Motor neuron (in vitro differentiated cells): ENCODE measurements at regions not wholly inside any gene's neighbourhood (a gene's known extent, or its start where the extent isn't known, plus 50 kb on each side); places are given as distances from the start of the nearest gene placed in this dataset.
A peak's percentile ranks its signal among the peaks of the same experiment; 100 is the strongest.

ENCODE experiments used
- ATAC-seq, 8 experiments: fragments of 200-7000 bp; cut with Tn5 transposase; replicated peaks in 6 of 8; 2 replicates each; pipeline ENCODE4 v1.8.0; 2021; ENCODE audit warnings: mild to moderate bottlenecking in 8 of 8, moderate library complexity in 8 of 8
- H3K27ac ChIP-seq, 2 donors: fragments of 250-450 bp; sonication (Bioruptor Pico); 2 replicates each; pipeline ENCODE4 v1.9.0; 2021; ENCODE audit warnings: antibody characterized with exemption in 2 of 2, mild to moderate bottlenecking in 2 of 2, moderate library complexity in 1 of 2
- H3K4me1 ChIP-seq, 2 donors: fragments of 250-450 bp; sonication (Bioruptor Pico); replicated peaks in 1 of 2; 2 replicates each; pipeline ENCODE4 v1.6.1; 2021; ENCODE audit warnings: antibody characterized with exemption in 2 of 2, mild to moderate bottlenecking in 2 of 2, moderate library complexity in 1 of 2
- H3K4me3 ChIP-seq, 5 donors: fragments of 250-450 bp; sonication (Bioruptor Pico); 2 replicates each; pipeline ENCODE4 v1.9.0; 2021; ENCODE audit warnings: antibody characterized with exemption in 5 of 5, mild to moderate bottlenecking in 5 of 5, moderate library complexity in 4 of 5
- WGBS, 10 experiments: fragments of 450-650 bp; shearing (Covaris generic); methylation state at CpG; one replicate each; pipeline ENCODE4 v1.0.0; 2022; 5-methylcytosine and 5-hydroxymethylcytosine counted together
- in situ Hi-C, 9 experiments: fragments of 400-800 bp; cut with MboI; loops; one replicate each; pipeline ENCODE4 v1.15.0; 2021; ENCODE audit warnings: low sequenced_read_pairs in 9 of 9, low pct_unique_long_range_greater_than_20kb in 2 of 9; ENCODE audit not compliant: unreplicated experiment in 9 of 9

GRCh38 chr4:157882901-157883300, 289.9 kb downstream of the GASK1B start:
- in situ Hi-C loops: no loop called here
- no peak for ATAC-seq
- no peak overlapping the region for H3K27ac ChIP-seq
- no peak overlapping the region for H3K4me3 ChIP-seq
- H3K4me1 ChIP-seq: peaks cover 2 to 15% of the 10 kb centered on the region in 2 donors

- Histone ChIP-seq H3K27ac (no peak overlapping the region), H3K4me1 (peaks cover 2 to 5% of the 10 kb centered on the region in 2 donors), H3K4me3 (no peak overlapping the region)
- 8 to 96% (median 48%) methylated on average over 1 to 2 of the region's 2 CpGs for WGBS, 10 experiments
- no peak for ATAC-seq
- in situ Hi-C loops: no loop called here
Observed at GRCh38 chr4:157880761-157881160, 292.1 kb downstream of the GASK1B start.

- Histone ChIP-seq H3K4me3 (no peak overlapping the region), H3K27ac (no peak overlapping the region), H3K4me1 (no peaks in the 10 kb centered on the region)
- in situ Hi-C loops: no loop called here
- WGBS, 10 experiments: 40 to 94% (median 77%) methylated on average over 1 to 5 of the region's 5 CpGs
- no peak for ATAC-seq
Observed at GRCh38 chr4:157854819-157855218, 318.0 kb downstream of the GASK1B start.

GRCh38 chr4:157840648-157841047, 332.2 kb downstream of the GASK1B start:
- in situ Hi-C loops: no loop called here
- Histone ChIP-seq H3K4me1 (peaks cover 0 to 6% of the 10 kb centered on the region in 2 donors), H3K4me3 (no peak overlapping the region), H3K27ac (no peak overlapping the region)
- ATAC-seq: no peak

- Histone ChIP-seq H3K4me1 (peaks cover 0 to 6% of the 10 kb centered on the region in 2 donors), H3K27ac (no peak overlapping the region), H3K4me3 (no peak overlapping the region)
- ATAC-seq: peak in 3 of 8 experiments; percentile 32 to 67 (median 51)
- WGBS, 10 experiments: 0 to 100% (median 95%) methylated on average over 1 of the region's 1 CpG; no CpG with 5 or more reads in 2 of the 10 experiments
- in situ Hi-C loops: no loop called here
Observed at GRCh38 chr4:157840034-157840433, 332.8 kb downstream of the GASK1B start.

- in situ Hi-C loops: no loop called here
- Histone ChIP-seq H3K27ac (no peak overlapping the region), H3K4me3 (no peak overlapping the region), H3K4me1 (peaks cover 0 to 6% of the 10 kb centered on the region in 2 donors)
- ATAC-seq: peak in 1 of 8 experiments; percentile 36
- WGBS, 10 experiments: 0 to 67% (median 25%) methylated on average over 1 to 2 of the region's 2 CpGs; no CpG with 5 or more reads in 3 of the 10 experiments
Observed at GRCh38 chr4:157838366-157838765, 334.5 kb downstream of the GASK1B start.

GRCh38 chr4:157837071-157837703, 335.6 kb downstream of the GASK1B start:
- in situ Hi-C loops: no loop called here
- Histone ChIP-seq H3K4me1 (peaks cover 0 to 6% of the 10 kb centered on the region in 2 donors), H3K4me3 (no peak overlapping the region), H3K27ac (no peak overlapping the region)
- ATAC-seq: peak in 4 of 8 experiments; percentile 23 to 61 (median 46)
- 0 to 80% (median 18%) methylated on average over 1 to 3 of the region's 3 CpGs; no CpG with 5 or more reads in 1 of the 10 experiments for WGBS, 10 experiments

GRCh38 chr4:157832596-157832995, 340.2 kb downstream of the GASK1B start:
- Histone ChIP-seq H3K27ac (no peak overlapping the region), H3K4me1 (peaks cover 0 to 6% of the 10 kb centered on the region in 2 donors), H3K4me3 (no peak overlapping the region)
- in situ Hi-C loops: no loop called here
- 0 to 100% (median 56%) methylated on average over 1 of the region's 1 CpG; no CpG with 5 or more reads in 3 of the 10 experiments for WGBS, 10 experiments
- ATAC-seq: no peak

GRCh38 chr4:157824021-157824420, 348.8 kb downstream of the GASK1B start:
- Histone ChIP-seq H3K4me1 (no peaks in the 10 kb centered on the region), H3K27ac (no peak overlapping the region), H3K4me3 (no peak overlapping the region)
- ATAC-seq: no peak
- 90 to 94% (median 90%) methylated on average over 3 to 7 of the region's 8 CpGs; no CpG with 5 or more reads in 7 of the 10 experiments for WGBS, 10 experiments
- in situ Hi-C loops: no loop called here

GRCh38 chr4:157821814-157822213, 351.0 kb downstream of the GASK1B start:
- in situ Hi-C loops: no loop called here
- Histone ChIP-seq H3K4me1 (no peaks in the 10 kb centered on the region), H3K27ac (no peak overlapping the region), H3K4me3 (no peak overlapping the region)
- 0 to 100% (median 100%) methylated on average over 1 to 6 of the region's 15 CpGs; no CpG with 5 or more reads in 5 of the 10 experiments for WGBS, 10 experiments
- no peak for ATAC-seq

- no peak for ATAC-seq
- 45 to 88% (median 78%) methylated on average over 1 to 13 of the region's 20 CpGs; no CpG with 5 or more reads in 1 of the 10 experiments for WGBS, 10 experiments
- H3K4me3 ChIP-seq: no peak overlapping the region
- in situ Hi-C loops: no loop called here
- H3K27ac ChIP-seq: no peak overlapping the region
- no peaks in the 10 kb centered on the region for H3K4me1 ChIP-seq
Observed at GRCh38 chr4:157819693-157820464, 352.9 kb downstream of the GASK1B start.

- in situ Hi-C loops: no loop called here
- H3K4me1 ChIP-seq: no peaks in the 10 kb centered on the region
- H3K4me3 ChIP-seq: no peak overlapping the region
- WGBS, 10 experiments: 10 to 100% (median 89%) methylated on average over 2 to 11 of the region's 20 CpGs; no CpG with 5 or more reads in 4 of the 10 experiments
- no peak overlapping the region for H3K27ac ChIP-seq
- ATAC-seq: no peak
Observed at GRCh38 chr4:157818946-157819692, 353.7 kb downstream of the GASK1B start.

GRCh38 chr4:157810137-157810774, 362.6 kb downstream of the GASK1B start:
- ATAC-seq: no peak
- in situ Hi-C loops: no loop called here

More at GRCh38 chr4:157810137-157810774, 362.6 kb downstream of the GASK1B start:
- no peak overlapping the region for H3K4me3 ChIP-seq
- H3K4me1 ChIP-seq: peaks cover 0 to 13% of the 10 kb centered on the region in 2 donors
- H3K27ac ChIP-seq: no peak overlapping the region
